ENCODE measurements at regions not wholly inside any gene's neighbourhood (a gene's known extent, or its start where the extent isn't known, plus 50 kb on each side); places are given as distances from the start of the nearest gene placed in this dataset.

DNA sequence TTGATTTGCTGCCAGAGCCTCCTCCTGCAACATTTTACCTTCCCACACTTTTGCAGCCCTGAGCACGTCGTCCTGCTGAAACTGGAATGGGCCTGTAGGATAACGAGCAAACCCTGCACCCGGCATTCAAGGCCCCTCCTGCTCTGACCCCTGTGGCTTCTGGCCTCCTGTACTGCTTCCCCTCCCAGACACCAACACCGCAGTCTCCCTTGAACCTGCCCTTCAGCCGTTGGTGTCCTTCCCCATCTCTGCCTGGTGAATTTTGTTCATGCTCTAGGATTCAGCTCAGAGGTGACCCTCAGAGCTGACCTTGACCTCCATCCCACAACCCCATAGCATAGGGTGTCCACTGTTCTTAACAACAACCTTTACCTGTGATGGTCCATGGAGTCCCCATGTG is 535.1 kb downstream of the MATN1 start:
- no peak for DNase-seq (ENCODE audit: low read depth, low spot score)

DNA sequence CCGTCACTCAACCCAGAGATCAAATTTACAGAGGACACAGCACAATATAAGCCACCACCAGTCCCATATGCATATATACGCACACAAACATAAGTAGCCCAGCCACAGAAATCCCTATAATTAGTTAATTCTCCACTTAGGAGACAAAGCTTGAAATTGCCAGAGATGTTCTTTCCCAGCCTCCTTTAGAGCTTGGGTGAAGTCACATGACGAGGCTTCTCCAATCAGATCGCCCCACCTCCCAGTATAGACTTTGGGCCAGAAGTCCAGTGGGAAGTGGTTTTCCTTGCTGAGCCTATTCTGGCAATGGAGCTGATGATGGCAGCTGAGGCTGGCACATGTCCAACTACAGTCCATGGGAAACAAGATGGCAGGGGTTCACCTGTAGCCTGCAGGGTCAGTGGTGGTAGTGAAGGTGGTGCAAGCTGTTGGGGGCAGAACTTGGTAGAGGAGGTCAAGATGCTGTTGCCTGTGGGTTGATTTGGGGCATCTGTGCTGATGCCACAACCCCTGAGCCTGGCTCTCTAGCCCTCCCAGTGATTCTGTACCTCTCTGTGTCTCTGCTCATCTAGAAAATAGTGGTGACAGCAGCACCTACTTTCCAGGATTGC is 535.9 kb downstream of the MATN1 start:
- DNase-seq (ENCODE audit: low read depth, low spot score), result no peak

- no peak for DNase-seq (ENCODE audit: low read depth, low spot score)
Observed at GRCh38 chr1:30186586-30186985, 536.8 kb downstream of the MATN1 start.

DNA sequence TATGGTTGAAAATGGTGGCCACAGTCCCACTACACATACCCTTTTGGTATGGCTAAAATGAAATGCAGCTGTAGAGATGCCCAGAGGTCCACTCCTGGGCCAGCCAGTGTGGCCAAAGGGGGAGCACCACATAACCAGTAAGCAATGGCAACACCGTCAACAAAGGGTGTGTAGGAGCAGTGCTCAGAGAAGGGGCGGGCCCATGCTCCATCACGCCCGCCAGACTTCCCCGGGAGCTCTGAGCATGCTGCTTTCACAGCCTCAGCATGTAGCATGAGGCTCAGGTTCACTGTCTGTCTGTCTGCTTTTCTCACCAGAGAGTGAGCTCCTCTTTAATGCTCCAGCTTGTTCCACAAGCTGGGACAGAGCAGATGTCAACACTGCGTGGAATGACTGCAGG is 537.6 kb downstream of the MATN1 start:
- DNase-seq (ENCODE audit: low read depth, low spot score), result no peak

DNA sequence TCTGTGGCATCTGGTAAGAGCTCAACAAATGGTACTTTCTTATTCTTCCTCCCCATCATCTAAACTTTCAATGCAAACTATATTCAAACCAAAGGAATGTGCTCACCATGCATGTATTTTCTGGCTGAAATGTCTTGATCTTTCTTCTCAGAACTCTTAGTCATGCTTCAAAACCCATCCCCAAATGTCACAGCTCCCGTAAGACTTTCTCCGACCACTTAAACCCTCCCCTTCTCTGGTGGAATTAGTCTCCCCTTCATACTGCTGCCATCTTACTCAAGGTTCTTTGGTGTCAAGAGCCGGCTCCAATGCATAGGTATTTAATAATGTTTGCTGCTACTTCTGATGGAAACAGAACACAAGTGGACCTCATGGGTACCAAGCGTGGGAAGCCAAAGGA is 538.1 kb downstream of the MATN1 start:
- DNase-seq (ENCODE audit: low read depth, low spot score), result no peak

- DNase-seq (ENCODE audit: low read depth, low spot score), result no peak
Observed at GRCh38 chr1:30184393-30185141, 538.8 kb downstream of the MATN1 start.

- no peak for DNase-seq (ENCODE audit: low read depth, low spot score)
Observed at GRCh38 chr1:30183895-30184294, 539.5 kb downstream of the MATN1 start.

DNA sequence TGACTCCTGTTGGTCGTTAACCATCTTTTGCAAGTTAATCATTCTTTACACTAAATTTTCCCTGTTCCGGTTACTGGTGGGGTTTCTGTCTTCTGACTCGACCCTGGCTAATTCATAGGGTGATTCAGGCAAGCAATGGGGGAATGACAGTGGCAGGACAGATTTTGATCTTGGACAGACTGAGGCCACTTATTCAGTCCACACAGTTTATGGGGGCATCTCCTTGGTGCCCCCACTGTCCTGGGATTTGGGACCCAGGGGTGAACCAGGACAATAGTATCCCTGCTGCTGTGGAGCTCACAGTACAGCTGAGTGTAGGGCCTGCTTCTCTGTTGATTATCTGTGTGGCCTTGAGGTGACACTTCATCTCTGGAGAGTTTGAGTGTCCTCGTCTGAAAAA is 540.4 kb downstream of the MATN1 start:
- no peak for DNase-seq (ENCODE audit: low read depth, low spot score)

DNA sequence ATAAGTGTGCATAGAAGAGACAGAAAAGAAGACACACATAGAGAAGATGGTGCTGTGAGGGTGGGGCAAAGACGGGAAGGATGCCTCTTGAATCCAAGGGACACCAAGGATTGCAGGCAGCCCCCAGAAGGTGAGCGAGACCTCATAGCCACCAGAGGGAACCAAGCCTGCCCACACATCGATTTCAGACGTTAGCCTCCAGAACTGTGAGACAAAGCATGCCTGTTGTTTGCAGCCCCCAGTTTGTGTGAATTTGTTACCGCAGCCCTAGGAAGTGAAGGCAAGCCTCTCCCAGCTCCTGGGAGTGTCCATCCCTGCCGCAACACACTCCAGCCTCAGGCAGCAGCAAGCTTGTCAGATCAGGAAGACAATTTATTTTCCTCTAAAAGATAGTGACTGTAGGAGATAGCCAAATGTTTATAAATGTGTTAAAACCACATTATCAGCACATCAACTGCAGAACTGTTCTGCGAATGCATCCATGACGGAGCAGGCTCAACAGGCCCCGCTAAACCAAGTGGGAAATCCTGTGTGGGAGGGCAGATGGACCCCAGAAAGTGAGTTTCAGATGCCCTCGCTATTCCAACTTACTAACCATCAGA is 543.3 kb downstream of the MATN1 start:
- no peak for DNase-seq (ENCODE audit: low read depth, low spot score)

- DNase-seq (ENCODE audit: low read depth, low spot score), result no peak
Observed at GRCh38 chr1:30176477-30176876, 546.9 kb downstream of the MATN1 start.

- no peak for DNase-seq (ENCODE audit: low read depth, low spot score)
Observed at GRCh38 chr1:30174499-30174898, 548.9 kb downstream of the MATN1 start.

GRCh38 chr1:30173560-30173959 is 549.8 kb downstream of the MATN1 start:
- DNase-seq (ENCODE audit: low read depth, low spot score), result no peak

- DNase-seq (ENCODE audit: low read depth, low spot score), result no peak
Observed at GRCh38 chr1:30172757-30173156, 550.6 kb downstream of the MATN1 start.

DNA sequence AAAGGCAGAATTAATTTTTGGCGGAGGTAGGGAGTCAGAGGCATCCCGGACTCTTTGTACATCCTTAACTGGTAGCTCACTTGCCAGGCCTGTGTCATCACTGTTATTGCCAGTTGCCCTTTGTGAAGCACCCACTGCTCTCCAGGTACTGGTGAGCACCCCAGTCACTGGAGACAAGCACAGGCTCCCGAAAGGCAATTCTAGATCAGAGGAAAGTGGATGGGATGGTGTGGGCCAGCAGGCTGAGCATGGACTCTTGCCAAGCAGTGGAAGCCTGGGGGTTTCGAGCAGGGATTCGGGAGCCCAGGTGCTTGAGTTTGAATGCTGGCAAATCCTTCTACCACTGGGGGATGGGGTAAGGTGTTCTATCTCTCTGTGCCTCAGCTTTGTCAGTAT is 551.1 kb downstream of the MATN1 start:
- DNase-seq (ENCODE audit: low read depth, low spot score), result no peak

DNA sequence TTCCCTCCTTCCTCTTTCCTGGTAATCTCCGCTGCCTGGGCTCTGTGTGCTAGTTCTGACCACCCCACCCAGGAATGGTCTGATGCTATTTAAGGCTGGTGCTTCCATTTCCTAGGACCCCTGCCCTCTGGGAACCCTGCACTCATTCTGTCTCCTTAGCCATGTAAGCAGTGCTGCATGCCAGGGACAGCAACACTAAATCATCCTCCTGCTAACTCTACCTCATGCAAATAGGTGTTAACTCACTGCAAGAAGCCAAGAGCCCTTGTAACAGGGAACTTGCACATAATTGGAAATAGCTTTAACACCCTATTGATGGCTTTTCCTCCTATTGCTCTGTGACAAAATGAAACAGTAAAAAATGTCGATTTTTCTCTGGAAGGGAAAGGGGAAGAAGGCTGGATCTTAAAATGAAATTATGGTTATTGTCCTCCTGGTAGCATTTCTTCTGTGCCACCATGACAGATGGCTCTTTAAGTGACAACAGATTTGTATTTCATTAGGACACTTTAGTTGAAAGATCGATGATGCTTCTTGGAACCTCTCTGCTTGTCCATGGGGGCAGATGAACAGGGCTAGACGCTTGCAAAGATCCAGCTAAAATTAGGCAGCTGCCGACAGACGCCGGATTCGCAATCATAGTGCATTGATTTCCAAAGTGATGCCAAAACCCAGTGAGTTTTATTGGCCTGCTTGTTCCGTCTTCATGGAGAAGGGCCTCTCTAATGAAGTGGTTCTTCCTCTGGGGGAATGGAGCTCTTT is 551.7 kb downstream of the MATN1 start:
- no peak for DNase-seq (ENCODE audit: low read depth, low spot score)

DNA sequence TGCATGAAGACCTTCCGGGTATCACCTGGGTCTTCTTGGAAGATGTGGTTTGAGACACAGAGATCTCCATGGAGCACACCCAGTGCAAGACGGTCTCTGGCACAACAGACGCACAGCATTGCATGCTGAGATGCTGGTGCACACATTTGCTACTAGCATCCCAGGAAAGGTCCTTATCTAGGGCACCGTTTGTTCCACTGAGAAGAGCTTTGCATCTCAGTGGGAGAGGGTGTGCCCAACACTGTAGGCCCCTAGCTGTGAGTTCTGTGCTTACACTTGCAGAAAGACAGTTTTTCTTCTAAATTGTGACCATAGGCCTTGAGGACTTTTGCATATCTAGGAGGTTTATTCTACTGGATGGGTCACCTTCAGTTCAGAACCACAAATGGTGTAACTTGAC is 554.1 kb downstream of the MATN1 start:
- DNase-seq (ENCODE audit: low read depth, low spot score), result no peak

GRCh38 chr1:30166174-30166573 is 557.2 kb downstream of the MATN1 start:
- DNase-seq (ENCODE audit: low read depth, low spot score), result no peak

- DNase-seq (ENCODE audit: low read depth, low spot score), result no peak
Observed at GRCh38 chr1:30165116-30165515, 558.3 kb downstream of the MATN1 start.

DNA sequence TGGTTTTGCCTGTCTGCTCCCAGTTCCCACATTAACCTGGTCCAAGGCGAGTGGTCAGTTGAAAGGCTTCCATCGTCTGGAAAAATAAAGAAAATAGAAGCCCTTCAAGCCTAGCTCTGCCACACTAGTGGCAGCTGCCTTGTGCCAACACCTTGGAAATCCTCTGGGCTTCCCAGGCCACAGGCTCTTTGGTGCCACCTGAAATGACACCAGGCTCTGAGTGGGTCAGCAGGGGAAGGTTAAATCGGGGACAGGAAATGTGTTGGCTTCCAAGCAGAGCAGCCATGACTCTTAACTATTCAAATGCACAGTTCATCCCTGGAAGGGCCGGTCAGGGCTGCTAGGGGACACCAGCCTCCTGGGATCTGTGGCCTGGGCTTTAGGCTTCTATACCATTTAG is 558.7 kb downstream of the MATN1 start:
- no peak for DNase-seq (ENCODE audit: low read depth, low spot score)

- DNase-seq (ENCODE audit: low read depth, low spot score), result no peak
Observed at GRCh38 chr1:30162565-30162964, 560.8 kb downstream of the MATN1 start.

- DNase-seq (ENCODE audit: low read depth, low spot score), result no peak
Observed at GRCh38 chr1:30161953-30162352, 561.4 kb downstream of the MATN1 start.

GRCh38 chr1:30160999-30161689 is 562.2 kb downstream of the MATN1 start:
- DNase-seq (ENCODE audit: low read depth, low spot score), result no peak

Measured in iPS DF 19.7 (cell line).